ENCODE measurements at regions not wholly inside any gene's neighbourhood (a gene's known extent, or its start where the extent isn't known, plus 50 kb on each side); places are given as distances from the start of the nearest gene placed in this dataset.

DNA sequence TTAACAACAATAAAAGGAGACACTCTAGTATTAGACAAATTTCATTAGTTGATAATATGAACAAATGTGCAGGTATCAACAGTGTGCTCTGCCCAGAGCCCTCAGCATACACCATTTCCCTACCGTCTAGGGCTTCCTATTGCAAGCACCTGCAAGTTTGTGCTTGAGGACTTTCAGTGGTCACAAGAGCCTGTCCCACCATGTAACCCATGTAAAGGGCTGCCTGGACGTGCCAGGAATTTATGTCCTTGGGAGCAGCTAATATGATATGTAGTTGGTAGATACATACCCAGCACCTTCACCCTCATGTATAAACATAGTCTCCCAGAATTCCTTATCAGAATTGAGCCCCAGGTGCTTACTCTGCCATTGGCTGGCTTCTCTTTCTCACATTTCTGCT lies 128.0 kb downstream of the UFM1 start:
- TF ChIP-seq POLR2A (IDR thresholded peaks at IDR 0.05; ENCODE audit: low read length), result no peak
- no peak for TF ChIP-seq GATA1 (IDR thresholded peaks at IDR 0.05; ENCODE audit: low read depth, low read length)
